Liver (tissue), 8 donors: ENCODE measurements at regions not wholly inside any gene's neighbourhood (a gene's known extent, or its start where the extent isn't known, plus 50 kb on each side); places are given as distances from the start of the nearest gene placed in this dataset.
A peak's percentile ranks its signal among the peaks of the same experiment; 100 is the strongest.

Experiments used
- DNase-seq: peaks from one replicate; pipeline ENCODE4 v3.0.0-alpha.2; 2017; ENCODE audit warnings: low spot score
- H3K27ac ChIP-seq, 2 donors: one replicate each; pipeline ENCODE4 v1.7.0; 2013; ENCODE audit warnings: inconsistent platforms in 2 of 2, low read length in 2 of 2, control low read depth in 1 of 2, low read depth in 1 of 2, mild to moderate bottlenecking in 1 of 2
- H3K27me3 ChIP-seq, 4 donors: one replicate each; pipeline versions ENCODE4 v1.6.1 to v1.7.0; 2013; ENCODE audit warnings: low read length in 3 of 4, inconsistent platforms in 1 of 4, mild to moderate bottlenecking in 1 of 4, moderate library complexity in 1 of 4; ENCODE audit not compliant: control insufficient read depth in 4 of 4, insufficient read depth in 4 of 4
- H3K36me3 ChIP-seq, 4 donors: one replicate each; pipeline versions ENCODE4 v1.6.1 to v1.7.0; 2013; ENCODE audit warnings: low read length in 3 of 4, mild to moderate bottlenecking in 3 of 4, low read depth in 1 of 4, moderate library complexity in 1 of 4; ENCODE audit not compliant: control insufficient read depth in 4 of 4, insufficient read depth in 3 of 4
- H3K4me1 ChIP-seq, 4 donors: one replicate each; pipeline versions ENCODE4 v1.6.1 to v1.7.0; 2013; ENCODE audit warnings: low read length in 3 of 4, mild to moderate bottlenecking in 3 of 4, moderate library complexity in 1 of 4; ENCODE audit not compliant: control insufficient read depth in 4 of 4, insufficient read depth in 4 of 4
- H3K4me3 ChIP-seq, 3 donors: one replicate each; pipeline versions ENCODE4 v1.6.1 to v1.7.0; 2013; ENCODE audit warnings: low read length in 3 of 3, control low read depth in 1 of 3, low read depth in 1 of 3, mild to moderate bottlenecking in 1 of 3
- H3K9ac ChIP-seq, 2 donors: one replicate each; pipeline ENCODE4 v1.7.0; 2013; ENCODE audit warnings: low read length in 2 of 2, mild to moderate bottlenecking in 2 of 2, moderate library complexity in 2 of 2, control low read depth in 1 of 2, low read depth in 1 of 2
- H3K9me3 ChIP-seq, 4 donors: one replicate each; pipeline versions ENCODE4 v1.6.1 to v1.7.0; 2013; ENCODE audit warnings: low read length in 3 of 4; ENCODE audit not compliant: control insufficient read depth in 4 of 4
- ATF3 ChIP-seq: IDR thresholded peaks from 2 replicates; pipeline ENCODE4 v1.6.1; 2016; ENCODE audit warnings: antibody characterized with exemption
- CTCF ChIP-seq: fragments of 150-350 bp; IDR thresholded peaks from 2 replicates; pipeline ENCODE4 v1.5.1; 2017; ENCODE audit warnings: improper control_type of control experiment, low read depth, low read length; ENCODE audit not compliant: missing input control
- EGR1 ChIP-seq, 2 donors: IDR thresholded peaks; 2 replicates each; pipeline ENCODE4 v1.6.1; 2016 to 2018; ENCODE audit warnings: antibody characterized with exemption in 2 of 2, low read depth in 2 of 2
- FOXA1 ChIP-seq: IDR thresholded peaks from 2 replicates; pipeline ENCODE4 v1.6.1; 2016; ENCODE audit warnings: antibody characterized with exemption
- GABPA ChIP-seq, 2 donors: IDR thresholded peaks in 1 of 2; conservative IDR thresholded peaks in 1 of 2; 2 replicates each; pipeline ENCODE4 v1.6.1; 2016; ENCODE audit warnings: antibody characterized with exemption in 2 of 2, mild to moderate bottlenecking in 1 of 2, moderate library complexity in 1 of 2
- HNF4G ChIP-seq: IDR thresholded peaks from 2 replicates; pipeline ENCODE4 v1.6.1; 2016; ENCODE audit warnings: antibody characterized with exemption
- JUND ChIP-seq, 2 donors: IDR thresholded peaks; 2 replicates each; pipeline ENCODE4 v1.6.1; 2016; ENCODE audit warnings: antibody characterized with exemption in 2 of 2
- MAX ChIP-seq: IDR thresholded peaks from 2 replicates; pipeline ENCODE4 v1.6.1; 2016; ENCODE audit warnings: antibody characterized with exemption
- NR2F2 ChIP-seq: IDR thresholded peaks from 2 replicates; pipeline ENCODE4 v1.6.1; 2016; ENCODE audit warnings: antibody characterized with exemption
- RAD21 ChIP-seq, 2 donors: IDR thresholded peaks; 2 replicates each; pipeline ENCODE4 v1.6.1; 2016; ENCODE audit warnings: antibody characterized with exemption in 2 of 2, mild to moderate bottlenecking in 2 of 2
- RXRA ChIP-seq, 2 donors: IDR thresholded peaks; 2 replicates each; pipeline ENCODE4 v1.6.1; 2017 to 2018; ENCODE audit warnings: antibody characterized with exemption in 2 of 2, mild to moderate bottlenecking in 1 of 2
- SP1 ChIP-seq: IDR thresholded peaks from 2 replicates; pipeline ENCODE4 v1.6.1; 2018; ENCODE audit warnings: antibody characterized with exemption, mild to moderate bottlenecking
- TAF1 ChIP-seq: conservative IDR thresholded peaks from 2 replicates; pipeline ENCODE4 v1.6.1; 2016; ENCODE audit warnings: antibody characterized with exemption, mild to moderate bottlenecking
- WGBS: extraction: QIAGEN DNeasy Blood & Tissue Kit; methylation state at CpG from one replicate; pipeline ENCODE4 v1.1.7; 2013; 5-methylcytosine and 5-hydroxymethylcytosine counted together
- donor health status: healthy.
- donor health status: healthy.
- donor health status: healthy.
- donor health status: healthy.
- donor health status: healthy.

GRCh38 chr9:109856785-109857184 lies 76.8 kb downstream of the PALM2AKAP2 start:
- Histone ChIP-seq H3K27me3 (no peaks in the 10 kb centered on the region), H3K4me3 (no peak overlapping the region), H3K4me1 (no peaks in the 10 kb centered on the region), H3K9me3 (no peaks in the 10 kb centered on the region), H3K27ac (no peak overlapping the region), H3K9ac (no peak overlapping the region), H3K36me3 (no peaks in the 10 kb centered on the region)
- TF ChIP-seq SP1 (peak; percentile 60), EGR1 (IDR thresholded peaks at IDR 0.05; ENCODE audit: low read depth in 2 of 2) (peak in 1 of 2 donors; percentile 40), HNF4G (no peak)
- no peak for DNase-seq
- WGBS: 73% methylated on average over 6 of the region's 6 CpGs

GRCh38 chr9:109857336-109857735 lies 77.3 kb downstream of the PALM2AKAP2 start:
- Histone ChIP-seq H3K4me3 (no peak overlapping the region), H3K36me3 (no peaks in the 10 kb centered on the region), H3K9me3 (no peaks in the 10 kb centered on the region), H3K27me3 (no peaks in the 10 kb centered on the region), H3K27ac (no peak overlapping the region), H3K9ac (no peak overlapping the region), H3K4me1 (no peaks in the 10 kb centered on the region)
- DNase-seq: no peak
- 85% methylated on average over 1 of the region's 1 CpG for whole genome bisulfite sequencing
- TF ChIP-seq RAD21 (IDR thresholded peaks at IDR 0.05) (no peak), RXRA (IDR thresholded peaks at IDR 0.05) (no peak), MAX (no peak), ATF3 (no peak), TAF1 (no peak), CTCF (no peak), SP1 (no peak), GABPA (IDR thresholded peaks at IDR 0.05 in 1 of 2, conservative IDR thresholded peaks at IDR 0.05 in 1 of 2) (no peak), JUND (IDR thresholded peaks at IDR 0.05) (no peak), FOXA1 (no peak), NR2F2 (no peak)

GRCh38 chr9:109859447-109859846 lies 79.4 kb downstream of the PALM2AKAP2 start:
- H3K9me3 ChIP-seq: no peaks in the 10 kb centered on the region
- H3K27ac ChIP-seq: no peak overlapping the region
- H3K4me3 ChIP-seq: no peak overlapping the region
- H3K4me1 ChIP-seq: no peaks in the 10 kb centered on the region
- DNase-seq: no peak
- H3K36me3 ChIP-seq: no peaks in the 10 kb centered on the region
- no peaks in the 10 kb centered on the region for H3K27me3 ChIP-seq
- WGBS: 93% methylated on average over 2 of the region's 2 CpGs
- H3K9ac ChIP-seq: no peak overlapping the region
- TF ChIP-seq GABPA (IDR thresholded peaks at IDR 0.05 in 1 of 2, conservative IDR thresholded peaks at IDR 0.05 in 1 of 2): no peak

GRCh38 chr9:109860521-109860920 lies 80.5 kb downstream of the PALM2AKAP2 start:
- Histone ChIP-seq H3K4me1 (no peaks in the 10 kb centered on the region), H3K4me3 (no peak overlapping the region), H3K9ac (no peak overlapping the region), H3K27me3 (no peaks in the 10 kb centered on the region), H3K36me3 (no peaks in the 10 kb centered on the region), H3K27ac (no peak overlapping the region), H3K9me3 (no peaks in the 10 kb centered on the region)
- no peak for DNase-seq
- WGBS: 85% methylated on average over 2 of the region's 2 CpGs
- TF ChIP-seq EGR1 (IDR thresholded peaks at IDR 0.05; ENCODE audit: low read depth in 2 of 2) (no peak), RXRA (IDR thresholded peaks at IDR 0.05) (peak in 1 of 2 donors; percentile 13)
